Right lobe of liver (tissue), 4 donors: ENCODE measurements at regions not wholly inside any gene's neighbourhood (a gene's known extent, or its start where the extent isn't known, plus 50 kb on each side); places are given as distances from the start of the nearest gene placed in this dataset.

Source experiments
- CTCF ChIP-seq, 4 donors: fragments of 200-600 bp in 3 of 4; fragments of 450-650 bp in 1 of 4; IDR thresholded peaks; one replicate each; pipeline versions ENCODE4 v1.5.1 to v1.8.0; 2016 to 2022; ENCODE audit warnings: antibody characterized with exemption in 4 of 4, mild to moderate bottlenecking in 2 of 4
- POLR2A ChIP-seq: fragments of 450-650 bp; IDR thresholded peaks from one replicate; pipeline ENCODE4 v1.6.1; 2017; ENCODE audit warnings: antibody characterized with exemption, mild to moderate bottlenecking
- donor health status: DM: no; HTN: no; CAD: no.
- donor health status: DM: no; HTN: no; CAD: no.
- donor health status: DM: no; HTN: yes; CAD: no.

- TF ChIP-seq CTCF (IDR thresholded peaks at IDR 0.05), result no peak
- TF ChIP-seq POLR2A, result no peak
Observed at GRCh38 chr3:175983379-175983778, 1124.2 kb downstream of the NAALADL2 start.
